ENCODE measurements at regions not wholly inside any gene's neighbourhood (a gene's known extent, or its start where the extent isn't known, plus 50 kb on each side); places are given as distances from the start of the nearest gene placed in this dataset.

DNA sequence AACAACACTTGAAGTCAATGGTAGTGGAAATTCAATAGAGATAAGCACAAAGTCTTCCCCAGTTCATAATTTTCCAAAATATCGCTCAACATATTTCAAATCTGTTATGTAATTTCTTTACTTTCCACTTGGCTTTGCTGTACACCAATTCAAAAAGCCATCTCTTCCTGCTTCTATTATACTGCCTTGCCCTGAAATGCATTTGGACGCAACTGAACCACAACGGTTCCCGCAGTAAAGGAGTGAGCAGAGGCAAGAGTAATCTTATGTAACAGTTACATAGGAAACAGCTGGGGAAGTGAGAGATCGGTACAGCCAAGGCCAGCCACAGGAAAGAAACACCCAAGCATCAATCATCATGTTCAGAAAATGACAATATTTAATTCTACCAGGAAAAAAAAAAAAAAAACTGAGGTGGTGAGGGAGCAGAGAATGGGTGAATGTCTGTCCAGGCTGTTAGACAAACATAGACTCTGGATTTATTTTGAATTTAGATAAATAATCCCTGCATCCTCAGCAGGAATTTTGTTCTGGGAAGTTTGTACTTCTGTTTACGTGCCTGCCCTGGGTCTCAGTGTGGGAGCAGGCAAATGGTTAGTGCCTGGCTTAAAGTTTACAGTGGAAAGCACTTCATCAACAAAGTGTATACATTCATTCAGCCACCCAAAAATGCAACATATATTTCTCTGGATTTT is 392.2 kb downstream of the ETS1 start:
- DNase-seq: no peak

DNA sequence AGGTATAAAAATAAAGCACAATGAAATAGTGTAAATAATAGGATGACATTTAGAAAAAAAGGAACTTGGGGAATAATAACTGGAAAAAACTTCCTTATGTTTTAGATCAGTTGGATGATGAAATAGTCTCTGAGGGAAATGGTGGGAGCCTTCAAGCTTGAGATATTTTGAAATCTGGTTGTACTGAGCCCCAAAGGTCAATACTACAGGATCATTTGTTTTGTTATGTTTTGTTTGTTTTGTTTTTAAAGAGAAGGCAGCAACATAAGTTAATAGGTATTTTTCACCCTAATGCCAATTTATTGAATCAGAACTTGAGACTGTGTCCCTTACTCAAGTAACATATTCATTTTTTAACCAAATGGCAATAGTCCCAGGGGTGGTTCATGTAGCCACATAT is 393.1 kb downstream of the ETS1 start:
- DNase-seq: no peak

DNA sequence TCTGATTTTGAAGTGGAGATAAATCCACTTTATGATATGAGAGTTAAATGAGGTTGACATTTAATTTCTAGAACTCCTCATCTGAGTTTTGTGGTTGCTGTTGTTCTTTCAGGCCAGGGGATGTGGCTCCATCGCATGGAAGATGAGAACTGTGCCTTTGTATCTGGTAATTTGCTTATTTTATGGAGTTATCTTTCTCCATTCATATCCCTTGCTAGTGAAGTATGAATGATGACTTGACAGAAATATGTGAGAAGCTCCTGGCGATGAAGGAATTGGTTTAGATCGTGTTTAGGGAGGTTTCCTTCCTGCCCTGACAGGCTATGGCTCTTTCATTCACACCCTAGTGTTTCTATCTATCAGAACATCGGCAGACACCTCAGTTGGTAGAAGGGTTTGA is 393.7 kb downstream of the ETS1 start:
- no peak for DNase-seq

DNA sequence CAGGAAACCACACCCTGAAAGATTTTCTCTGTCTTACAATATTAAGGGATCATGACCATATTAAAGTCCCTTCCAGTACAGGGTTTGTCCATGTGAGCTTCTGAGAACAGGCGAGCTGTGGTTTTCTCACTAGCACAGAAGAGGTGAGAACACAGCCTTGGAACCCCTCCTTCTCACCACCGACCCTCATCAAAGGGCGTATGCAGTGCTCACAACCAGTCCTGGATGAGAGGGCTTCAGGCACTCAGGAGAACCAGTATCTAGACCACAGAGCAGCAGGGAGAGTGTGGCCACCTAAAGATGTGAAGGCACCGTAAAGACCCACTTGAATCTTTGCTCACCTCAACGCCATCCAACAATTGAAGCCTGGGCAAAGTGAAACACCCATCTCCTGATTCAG is 397.0 kb downstream of the ETS1 start:
- DNase-seq: no peak

DNA sequence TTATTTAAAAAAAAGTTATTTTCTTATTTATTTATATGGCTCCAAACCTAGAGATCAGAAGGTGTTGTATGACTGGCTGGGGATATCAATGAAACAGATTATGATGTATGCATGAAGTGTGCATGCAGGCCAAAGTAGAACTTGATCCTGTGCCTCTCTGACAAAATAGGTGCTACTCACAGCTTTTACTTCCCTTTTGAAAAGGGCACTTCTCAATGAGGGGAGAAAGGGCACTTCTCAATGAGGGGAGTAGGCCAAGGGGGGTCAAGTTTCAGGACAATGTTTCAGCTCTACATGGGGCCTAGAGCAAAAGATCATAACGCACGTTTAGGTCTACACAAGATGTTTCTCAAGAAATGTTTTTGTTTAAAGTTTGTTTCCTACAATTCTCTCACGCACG is 397.5 kb downstream of the ETS1 start:
- DNase-seq: no peak

DNA sequence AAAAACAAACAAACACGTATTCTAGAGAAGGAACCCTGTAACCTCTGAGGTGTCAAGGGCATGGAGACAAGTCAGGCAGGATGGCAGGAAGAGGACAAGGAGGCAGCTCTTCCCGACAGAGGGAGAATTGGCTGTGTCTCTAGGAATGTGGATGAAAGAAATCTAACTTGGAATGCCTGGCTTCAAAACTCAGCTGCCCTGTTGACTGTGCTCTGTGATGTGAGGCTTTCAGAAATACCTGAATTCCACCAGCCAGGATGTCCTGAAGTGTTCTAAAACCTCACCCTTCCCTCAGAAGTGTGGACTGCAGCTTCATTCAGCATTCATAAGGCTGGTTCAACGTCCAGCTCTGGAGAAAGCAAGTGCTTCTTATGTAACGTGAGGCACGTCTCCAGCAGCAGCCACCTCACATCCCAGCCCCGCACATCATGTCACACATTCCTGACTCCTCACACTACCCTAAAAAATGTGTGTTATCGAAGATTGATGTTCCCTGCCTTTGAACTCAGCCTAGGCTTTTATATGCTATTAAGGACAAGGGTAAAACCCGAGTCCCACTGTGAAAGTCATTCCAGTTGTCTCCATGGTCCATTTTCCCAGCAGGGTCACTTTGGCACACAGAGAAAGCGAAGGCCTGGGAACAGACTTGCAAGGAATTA is 398.9 kb downstream of the ETS1 start:
- DNase-seq: no peak

DNA sequence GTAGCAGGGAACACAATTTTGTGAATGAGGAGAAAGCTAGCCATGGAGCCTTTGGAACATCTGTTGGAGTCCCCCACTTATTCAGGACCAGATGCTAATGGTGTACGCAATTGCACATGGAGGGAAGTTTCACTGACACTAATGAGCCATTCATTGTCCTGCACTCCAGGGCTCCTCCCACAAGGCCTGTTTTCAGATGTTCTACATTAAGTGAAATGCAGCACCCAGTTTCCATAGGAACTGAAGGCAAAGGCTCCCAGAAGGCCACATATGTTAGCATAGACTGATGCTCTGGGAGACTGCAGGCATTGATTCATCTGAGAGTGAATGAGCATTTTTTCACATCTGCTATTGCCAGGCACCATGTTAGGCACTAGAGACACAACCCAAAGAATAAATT is 399.5 kb downstream of the ETS1 start:
- DNase-seq: no peak

DNA sequence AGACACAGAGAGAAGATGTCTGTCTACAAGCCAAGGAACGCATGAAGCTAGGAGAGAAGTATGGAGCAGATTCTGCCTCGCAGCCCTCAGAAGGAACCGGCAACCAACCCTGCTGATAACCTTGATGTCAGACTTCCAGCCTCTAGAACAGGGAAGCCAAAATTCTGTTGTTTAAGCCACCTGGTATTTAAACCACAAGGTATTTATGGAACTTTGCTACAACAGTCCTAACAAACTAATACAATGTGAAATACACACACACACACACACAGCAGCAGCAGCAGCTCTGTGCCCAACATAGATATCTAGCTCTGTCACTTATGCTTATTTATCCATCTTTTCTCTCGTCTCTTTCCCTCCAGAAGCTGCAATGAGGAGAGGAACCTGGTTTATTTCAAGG is 400.0 kb downstream of the ETS1 start:
- no peak for DNase-seq

DNA sequence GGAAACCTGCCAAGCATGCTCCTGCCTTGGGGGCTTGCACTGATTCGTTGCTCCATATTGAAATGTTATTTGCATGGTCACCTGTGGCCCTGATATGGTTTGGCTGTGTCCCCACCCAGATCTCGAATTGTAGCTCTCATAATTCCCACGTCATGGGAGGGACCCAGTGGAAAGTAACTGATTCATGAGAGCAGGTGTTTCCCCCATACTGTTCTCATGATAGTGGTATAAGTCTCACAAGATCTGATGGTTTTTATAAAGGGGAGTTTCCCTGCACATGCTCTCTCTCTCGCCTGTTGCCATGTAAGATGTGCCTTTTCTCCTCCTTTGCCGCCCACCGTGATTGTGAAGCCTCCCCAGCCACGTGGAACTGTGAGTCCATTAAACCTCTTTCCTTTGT is 402.4 kb downstream of the ETS1 start:
- DNase-seq: no peak

DNA sequence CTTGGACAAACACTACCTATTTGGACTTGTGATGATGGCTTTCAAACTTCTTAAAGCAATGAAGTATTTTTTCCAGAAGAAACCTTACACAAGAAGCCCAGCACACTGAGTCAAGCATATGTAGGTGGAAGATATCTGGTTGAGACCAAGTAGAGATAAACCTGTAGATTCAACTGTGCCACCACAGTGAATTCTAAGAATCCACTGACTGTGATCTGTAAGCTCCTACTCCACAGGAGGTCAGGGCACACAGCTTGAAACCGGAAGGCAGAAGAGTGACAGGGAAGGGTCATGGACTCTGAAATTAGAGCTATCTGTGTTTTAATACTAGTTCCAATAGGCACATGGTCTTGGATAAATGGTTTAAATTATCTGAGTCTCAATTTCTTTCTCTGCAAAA is 404.5 kb downstream of the ETS1 start:
- no peak for DNase-seq

DNA sequence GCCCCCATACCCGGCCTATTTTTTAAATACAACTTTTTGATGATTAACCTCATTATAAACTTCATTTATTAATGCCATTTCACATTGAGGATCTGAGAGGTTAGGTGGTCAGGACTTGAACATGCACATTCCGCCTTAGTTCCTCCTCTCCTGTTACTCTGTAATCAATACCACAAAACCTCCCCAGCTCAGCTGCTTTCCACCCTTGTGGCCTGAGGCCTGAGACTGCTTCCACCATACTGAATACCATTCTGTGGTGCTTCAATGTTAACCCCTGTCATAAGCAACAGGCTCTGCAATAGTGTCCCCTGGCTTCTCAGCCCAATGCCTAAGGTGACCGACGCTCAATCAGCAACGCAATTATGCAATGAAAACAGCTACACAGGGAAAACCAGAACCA is 405.4 kb downstream of the ETS1 start:
- no peak for DNase-seq

DNA sequence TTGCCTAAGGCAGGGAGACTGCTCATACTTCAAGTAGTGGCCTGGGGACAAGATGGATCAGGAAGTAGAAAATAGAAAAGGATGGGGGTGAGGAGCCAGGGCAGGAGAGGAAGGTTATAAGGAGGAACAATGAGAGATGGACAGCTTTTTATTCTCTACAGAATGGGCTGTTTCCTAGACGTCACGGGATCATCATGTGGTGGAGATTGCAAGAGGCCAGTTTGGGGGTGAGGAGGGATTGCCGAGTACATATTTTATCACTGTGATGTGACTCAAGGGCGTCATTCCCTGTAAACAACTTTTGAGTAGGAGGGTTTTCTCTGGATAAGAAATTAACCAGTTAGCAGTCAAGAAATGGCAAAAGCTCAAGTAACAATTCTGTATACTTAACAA is 406.3 kb downstream of the ETS1 start:
- no peak for DNase-seq

DNA sequence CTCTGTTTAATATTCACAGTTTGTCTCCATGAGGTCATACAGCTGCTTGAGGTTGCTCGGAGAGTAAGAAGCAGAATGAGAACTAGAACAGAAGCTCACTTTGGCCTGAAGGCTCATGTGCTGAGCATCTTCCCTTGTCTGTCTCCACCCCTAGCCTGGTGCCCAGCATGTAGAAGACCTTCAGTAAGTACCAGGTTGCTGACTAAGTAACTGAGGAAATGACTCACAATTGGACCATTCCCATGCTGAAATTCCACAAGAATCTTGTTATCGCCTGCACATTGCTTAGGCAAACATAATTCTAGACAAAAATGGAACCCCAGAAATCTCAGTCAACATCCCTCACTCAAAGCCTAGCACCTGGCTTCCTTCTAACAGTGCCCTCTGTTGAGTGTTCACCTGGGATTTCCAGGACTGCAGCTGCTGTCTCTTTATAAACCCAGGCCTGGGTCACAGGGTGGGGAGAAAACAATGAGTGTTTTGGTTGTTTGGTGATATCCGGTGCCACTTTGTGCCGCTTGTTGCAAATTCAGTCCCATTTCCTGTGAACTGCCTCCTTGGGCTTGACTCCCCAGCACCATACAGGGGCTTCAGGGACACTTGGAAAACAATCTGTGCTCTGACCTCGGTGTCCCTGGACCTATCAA is 406.8 kb downstream of the ETS1 start:
- no peak for DNase-seq

DNA sequence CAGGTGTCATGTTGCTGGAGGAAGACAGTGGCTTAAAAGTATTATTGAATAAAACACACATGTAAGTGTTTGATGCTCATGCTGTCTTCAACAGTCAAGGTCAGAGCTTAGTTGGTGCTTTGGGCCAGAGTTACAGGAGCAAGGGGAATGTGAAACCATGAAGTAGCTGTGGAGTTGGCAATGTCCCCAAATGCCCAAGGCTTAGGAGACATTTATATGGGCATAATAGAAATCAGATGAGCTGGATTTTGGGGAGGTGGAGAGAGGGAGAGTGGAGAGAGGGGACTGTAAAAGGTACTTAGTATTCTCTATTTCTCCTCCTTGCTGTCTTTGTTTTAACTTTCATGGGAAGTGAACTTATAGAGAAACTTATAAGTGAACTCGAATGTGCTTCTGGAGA is 407.8 kb downstream of the ETS1 start:
- no peak for DNase-seq

DNA sequence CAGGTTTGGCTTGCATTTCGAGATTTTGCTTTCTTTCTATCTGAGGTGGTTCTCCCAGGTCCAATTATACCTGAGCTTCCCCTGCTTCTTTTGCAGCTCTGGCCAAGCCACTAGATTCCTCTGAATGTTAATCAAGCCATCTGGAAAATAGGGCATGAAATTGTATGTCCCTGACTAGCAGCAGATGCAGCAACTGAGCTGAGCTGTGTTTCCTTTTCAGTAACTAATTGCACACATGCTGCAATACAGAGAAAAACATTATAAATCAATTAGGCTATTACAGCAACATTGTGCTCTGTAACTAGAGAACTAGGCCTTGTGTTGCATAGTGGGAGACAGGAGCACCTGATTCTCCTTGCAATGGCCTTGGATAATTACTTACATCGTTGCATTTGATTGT is 408.3 kb downstream of the ETS1 start:
- no peak for DNase-seq

DNA sequence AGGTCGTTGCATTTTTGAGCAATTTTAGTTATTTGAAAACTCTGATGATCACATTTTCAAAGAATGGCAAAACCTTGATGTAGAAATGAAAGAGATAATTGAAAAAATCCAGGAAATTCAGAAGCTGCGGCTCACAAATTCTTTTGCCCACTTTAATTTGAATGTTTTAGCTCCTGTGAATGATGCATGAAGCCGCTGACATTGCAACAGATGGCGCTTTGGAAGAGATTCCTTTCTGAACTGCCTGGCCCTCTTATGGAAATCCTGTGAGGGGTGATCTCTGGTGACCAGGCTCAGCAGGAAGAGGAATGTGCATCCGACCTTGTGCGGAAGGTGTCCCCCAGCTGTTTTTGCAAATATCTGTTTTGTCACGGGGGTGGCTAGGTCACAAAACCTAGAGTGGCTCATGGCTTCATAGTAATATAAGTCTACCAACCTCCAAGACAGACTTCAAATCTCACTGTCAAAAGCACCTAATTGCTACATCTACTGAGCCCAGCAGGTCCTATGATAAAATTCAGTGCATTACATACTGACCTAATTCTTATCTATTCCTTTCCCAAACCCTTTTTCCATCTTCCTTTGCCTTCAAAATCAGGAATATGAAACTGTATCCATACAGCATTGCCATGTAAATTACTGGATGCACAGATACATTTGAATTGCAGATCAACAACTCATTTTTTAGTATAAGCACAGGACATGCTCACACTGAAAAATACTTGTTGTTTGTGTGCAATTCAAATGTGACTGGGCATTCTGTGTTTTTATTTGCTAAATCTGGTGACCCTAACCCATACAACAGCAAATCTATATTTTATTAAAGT is 412.7 kb downstream of the ETS1 start:
- no peak for DNase-seq

DNA sequence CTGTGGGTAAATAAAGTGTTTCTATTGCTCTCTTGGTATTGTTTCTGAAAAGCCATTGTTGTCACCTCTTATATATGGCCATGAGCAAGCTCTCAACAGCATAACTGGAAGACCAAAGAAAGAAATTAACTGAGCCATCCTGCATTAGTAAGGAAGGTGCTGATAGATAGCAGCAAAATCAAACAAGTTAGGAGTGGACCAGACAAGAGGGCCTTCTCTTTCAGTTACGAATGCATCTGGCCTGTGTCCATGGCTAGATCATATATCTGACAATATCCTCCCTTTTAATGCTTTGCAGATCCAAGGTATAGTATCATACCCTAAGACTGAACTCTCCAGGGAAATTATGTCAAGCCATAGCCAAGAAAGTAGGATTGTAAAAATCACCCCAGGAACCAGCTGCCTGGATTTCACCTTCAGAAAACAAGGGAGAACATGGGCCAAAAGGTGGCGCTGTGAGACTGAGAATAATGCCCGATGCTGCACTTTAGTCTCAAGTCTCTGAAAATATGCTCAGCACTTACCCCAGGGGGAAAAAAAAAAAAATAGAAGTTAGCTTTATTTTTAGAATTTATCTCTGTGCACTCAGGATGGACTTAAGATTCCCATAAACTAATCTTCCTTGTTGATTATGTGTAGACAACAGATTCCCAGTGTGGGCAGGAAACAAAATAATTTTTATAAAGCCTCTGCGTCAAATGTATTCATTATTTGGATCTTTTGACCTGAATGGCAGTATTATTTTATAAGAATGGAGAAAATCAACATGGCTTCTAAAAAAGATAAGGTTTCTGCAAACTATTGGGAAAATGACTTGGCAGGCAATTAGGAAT is 415.1 kb downstream of the ETS1 start:
- DNase-seq: peak; percentile 93

DNA sequence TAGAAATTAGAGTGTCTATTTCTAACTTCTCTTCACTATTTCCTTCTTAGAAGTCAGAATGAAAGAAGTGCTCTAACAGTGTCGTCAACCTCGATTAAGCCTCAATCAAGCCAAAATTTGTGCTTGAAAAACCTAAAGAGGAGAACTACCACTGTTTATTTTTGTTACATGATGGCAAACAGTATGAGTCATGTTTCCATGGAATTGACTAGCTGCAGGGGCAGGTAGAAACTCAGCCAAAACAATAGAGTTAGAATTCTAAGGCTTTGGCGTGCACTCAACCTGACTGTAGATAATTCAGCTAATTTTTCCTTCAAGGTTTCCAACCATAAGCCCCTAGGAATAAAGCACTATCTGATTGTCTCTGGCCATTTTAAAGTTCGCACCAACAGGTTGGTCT is 415.9 kb downstream of the ETS1 start:
- no peak for DNase-seq

DNA sequence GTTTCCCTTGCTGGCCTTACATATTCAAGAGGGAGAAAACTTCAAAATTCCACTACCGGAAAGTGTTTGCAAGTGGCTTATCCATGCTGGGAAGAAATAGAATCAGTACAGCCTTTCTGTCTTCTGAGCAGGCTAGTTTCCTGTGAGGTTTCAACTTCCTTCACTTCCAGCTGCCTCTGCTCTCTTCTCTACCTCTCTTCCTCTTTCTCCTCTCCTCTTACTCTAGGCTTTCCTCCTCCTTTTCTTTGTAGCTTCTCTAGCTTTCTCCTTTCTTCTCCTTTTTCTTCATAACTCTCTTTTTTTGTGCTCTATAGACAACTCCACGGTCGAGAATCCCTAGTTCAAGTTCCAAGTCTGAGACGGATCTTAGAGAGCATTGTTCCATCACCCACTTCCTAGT is 421.8 kb downstream of the ETS1 start:
- DNase-seq: no peak

DNA sequence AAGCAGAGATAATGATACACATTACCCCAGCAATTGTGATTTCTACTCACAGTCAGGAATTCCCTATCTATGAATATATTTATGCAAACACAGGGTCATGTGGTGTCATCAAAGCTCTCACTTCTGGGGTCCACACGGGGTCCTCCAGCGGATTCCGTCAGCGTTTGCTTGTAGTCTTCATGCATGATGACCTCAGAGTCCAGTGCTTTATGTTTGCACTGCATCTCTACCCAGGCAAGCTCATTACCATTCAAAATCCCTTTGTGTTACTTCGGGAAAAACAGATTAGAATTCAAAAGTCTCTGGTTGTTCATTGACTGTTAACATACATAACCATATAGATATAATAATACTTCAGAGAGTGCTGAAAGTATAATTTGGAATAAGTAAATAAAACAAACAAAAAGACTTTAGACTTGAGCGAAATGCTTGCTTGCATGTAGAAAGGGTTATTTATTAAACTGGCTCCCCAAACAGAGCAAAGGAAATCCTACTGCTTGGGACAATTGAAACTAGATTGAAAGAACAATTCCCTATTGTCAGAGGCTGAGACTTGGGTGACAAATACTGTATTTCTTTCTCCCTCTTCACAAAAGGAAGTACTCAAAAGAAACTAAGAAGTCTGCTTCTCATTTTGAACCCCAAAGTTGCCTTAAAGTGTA is 423.1 kb downstream of the ETS1 start:
- no peak for DNase-seq

DNA sequence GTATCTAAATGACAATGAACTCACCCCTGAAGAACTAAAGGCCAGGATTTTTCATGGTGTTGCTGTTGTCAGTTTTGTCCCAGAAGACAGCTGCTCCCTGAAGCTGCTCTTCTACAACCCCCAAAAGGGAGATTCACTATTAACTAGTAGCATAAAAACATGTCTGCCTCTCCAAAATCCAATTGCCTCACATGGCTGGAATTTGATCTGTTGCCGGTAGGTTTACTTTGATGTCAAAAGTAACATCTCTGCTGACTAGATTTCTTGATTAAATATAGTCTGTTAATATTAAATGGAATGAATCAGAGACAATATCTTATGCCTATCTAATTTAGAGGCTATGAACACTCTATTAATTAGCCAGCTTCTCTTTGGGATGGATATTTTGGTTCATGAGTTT is 425.4 kb downstream of the ETS1 start:
- DNase-seq: no peak
